ENCODE measurements at regions not wholly inside any gene's neighbourhood (a gene's known extent, or its start where the extent isn't known, plus 50 kb on each side); places are given as distances from the start of the nearest gene placed in this dataset.
A peak's percentile ranks its signal among the peaks of the same experiment; 100 is the strongest.

- TF ChIP-seq TCF12 (IDR thresholded peaks at IDR 0.05) = no peak
- TF ChIP-seq SMC3 (IDR thresholded peaks at IDR 0.05; ENCODE audit: low read depth, low read length) = no peak
- TF ChIP-seq MAX (IDR thresholded peaks at IDR 0.05; ENCODE audit: low read depth) = no peak
- TF ChIP-seq USF2 (IDR thresholded peaks at IDR 0.05; ENCODE audit: borderline replicate concordance, low read depth, low read length) = no peak
These were observed 257.8 kb upstream of the CCDC196 start (continued) for GRCh38 chr14:66228267-66228970.

GRCh38 chr14:66231820-66232219 lies 254.4 kb upstream of the CCDC196 start:
- Histone ChIP-seq H3K4me1 (ENCODE audit: control insufficient read depth in 1 of 2, insufficient read depth in 2 of 2, low read depth in 1 of 2, low read length in 1 of 2) (peaks cover 0 to 28% of the 10 kb centered on the region in 2 experiments; a peak in 2 of 4 replicates), H3K4me3 (ENCODE audit: low read depth in 2 of 2, low read length in 1 of 2) (no peak overlapping the region), H2AFZ (ENCODE audit: low read depth) (no peak overlapping the region), H3K27me3 (ENCODE audit: insufficient read depth) (no peaks in the 10 kb centered on the region), H3K36me3 (replicated peaks in 1 of 2; ENCODE audit: control insufficient read depth in 1 of 2, insufficient read depth in 2 of 2, low read length in 1 of 2) (no peaks in the 10 kb centered on the region), H3K9me3 (no peaks in the 10 kb centered on the region), H3F3A (replicated peaks; ENCODE audit: insufficient read depth) (no peaks in the 10 kb centered on the region), H3K4me2 (no peak overlapping the region), H3K9ac (no peak overlapping the region), H4K20me1 (ENCODE audit: insufficient read depth) (no peaks in the 10 kb centered on the region), H3K9me2 (no peaks in the 10 kb centered on the region), H3K79me2 (ENCODE audit: insufficient read depth) (no peaks in the 10 kb centered on the region), H3K27ac (ENCODE audit: low read depth in 2 of 2, low read length in 1 of 2) (peak overlapping the region in 1 of 2 experiments; percentile 53; a peak in 2 of 4 replicates)
- ChIA-PET POLR2A (no interaction called here), CTCF (interaction anchor here (1.5 kb wide), 1 partner anchor 272 kb away, joined by 3 read pairs; no protein-coding TSS in a partner anchor)
- WGBS (ENCODE audit: low lambda C conversion rate) = 7% methylated on average over 4 of the region's 4 CpGs
- DNase-seq = peak; percentile 35
- TF ChIP-seq USF2 (IDR thresholded peaks at IDR 0.05; ENCODE audit: borderline replicate concordance, low read depth, low read length) (peak; percentile 30; the same call in 1 of the 2 replicates), RCOR1 (IDR thresholded peaks at IDR 0.05; ENCODE audit: low read length) (0 out of 2 replicates have a peak, but pooled peaks have one; percentile 40), YY1 (IDR thresholded peaks at IDR 0.05; ENCODE audit: low read depth) (no peak), TAF1 (IDR thresholded peaks at IDR 0.05; ENCODE audit: borderline replicate concordance, low read depth, low read length) (no peak), POLR2AphosphoS5 (IDR thresholded peaks at IDR 0.05; ENCODE audit: low read depth, low read length) (no peak), IRF3 (IDR thresholded peaks at IDR 0.05; ENCODE audit: low read depth, low read length) (no peak), CHD2 (IDR thresholded peaks at IDR 0.05; ENCODE audit: low read length, partially characterized antibody) (peak; percentile 43), SIN3A (IDR thresholded peaks at IDR 0.05; ENCODE audit: borderline replicate concordance, low read depth, low read length) (no peak), MXI1 (IDR thresholded peaks at IDR 0.05; ENCODE audit: low read depth, low read length) (no peak), MAX (IDR thresholded peaks at IDR 0.05; ENCODE audit: low read depth) (no peak), MEF2A (IDR thresholded peaks at IDR 0.05; ENCODE audit: borderline replicate concordance, low read depth) (no peak)

Measured in SK-N-SH (cell line).